Activated T-helper 9 cell treated with anti-CD3 and anti-CD28 coated beads, Interleukin-2, amount 50 U/mL, for 16 hours (primary cell): ENCODE measurements at regions not wholly inside any gene's neighbourhood (a gene's known extent, or its start where the extent isn't known, plus 50 kb on each side); places are given as distances from the start of the nearest gene placed in this dataset.

ENCODE experiments used
- DNase-seq: peaks from one replicate; pipeline ENCODE4 v3.0.0-alpha.2; 2020; ENCODE audit warnings: low read depth

DNA sequence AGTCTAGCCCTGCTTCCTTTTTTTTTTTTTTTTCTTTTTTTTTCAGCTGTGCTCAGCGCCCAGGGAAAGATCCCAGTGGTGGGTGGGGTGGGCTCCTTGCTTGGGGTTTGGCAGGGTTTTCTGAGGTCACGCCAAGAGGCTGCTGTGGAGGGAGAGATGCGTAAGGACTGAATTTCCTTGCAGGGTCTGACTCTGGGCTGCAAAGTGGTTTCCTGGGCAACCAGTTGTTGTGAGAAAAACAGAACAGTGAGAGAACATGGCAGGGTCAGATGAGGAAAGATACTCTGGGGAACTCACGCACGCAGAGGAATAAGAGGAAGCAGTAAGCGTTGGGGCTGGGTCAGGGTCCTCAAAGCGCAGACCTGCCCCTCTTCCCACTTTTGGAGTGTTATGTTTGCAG is 119.5 kb downstream of the IRF8 start:
- no peak for DNase-seq

GRCh38 chr16:86018941-86019340 is 120.0 kb downstream of the IRF8 start:
- DNase-seq: no peak

- no peak for DNase-seq
These were observed 120.6 kb downstream of the IRF8 start for GRCh38 chr16:86019446-86020047.

- DNase-seq: no peak
These were observed 122.0 kb downstream of the IRF8 start for GRCh38 chr16:86020971-86021370.

- no peak for DNase-seq
These were observed 123.5 kb downstream of the IRF8 start for GRCh38 chr16:86022381-86022960.

GRCh38 chr16:86024210-86024609 is 125.2 kb downstream of the IRF8 start:
- DNase-seq: no peak

DNA sequence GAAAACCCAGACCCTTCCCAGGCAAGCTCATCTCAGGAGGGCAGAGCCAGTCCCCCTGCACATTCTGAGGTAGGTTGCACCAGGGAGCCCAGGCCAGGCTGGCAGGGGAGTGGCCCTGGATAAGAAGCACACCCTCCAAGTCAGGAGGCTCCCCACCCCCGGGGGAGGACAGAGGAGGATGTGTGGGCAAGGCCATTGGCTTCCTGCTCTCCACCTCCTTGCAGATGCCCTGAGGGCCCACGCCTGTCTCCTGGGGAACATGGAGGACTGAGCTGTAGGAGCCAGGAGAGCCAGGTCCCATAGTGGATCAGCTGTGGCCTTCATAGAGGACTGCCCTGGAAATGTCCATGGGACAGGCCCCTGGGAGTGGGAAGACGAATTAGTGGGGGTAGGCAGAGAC is 126.7 kb downstream of the IRF8 start:
- DNase-seq: no peak

DNA sequence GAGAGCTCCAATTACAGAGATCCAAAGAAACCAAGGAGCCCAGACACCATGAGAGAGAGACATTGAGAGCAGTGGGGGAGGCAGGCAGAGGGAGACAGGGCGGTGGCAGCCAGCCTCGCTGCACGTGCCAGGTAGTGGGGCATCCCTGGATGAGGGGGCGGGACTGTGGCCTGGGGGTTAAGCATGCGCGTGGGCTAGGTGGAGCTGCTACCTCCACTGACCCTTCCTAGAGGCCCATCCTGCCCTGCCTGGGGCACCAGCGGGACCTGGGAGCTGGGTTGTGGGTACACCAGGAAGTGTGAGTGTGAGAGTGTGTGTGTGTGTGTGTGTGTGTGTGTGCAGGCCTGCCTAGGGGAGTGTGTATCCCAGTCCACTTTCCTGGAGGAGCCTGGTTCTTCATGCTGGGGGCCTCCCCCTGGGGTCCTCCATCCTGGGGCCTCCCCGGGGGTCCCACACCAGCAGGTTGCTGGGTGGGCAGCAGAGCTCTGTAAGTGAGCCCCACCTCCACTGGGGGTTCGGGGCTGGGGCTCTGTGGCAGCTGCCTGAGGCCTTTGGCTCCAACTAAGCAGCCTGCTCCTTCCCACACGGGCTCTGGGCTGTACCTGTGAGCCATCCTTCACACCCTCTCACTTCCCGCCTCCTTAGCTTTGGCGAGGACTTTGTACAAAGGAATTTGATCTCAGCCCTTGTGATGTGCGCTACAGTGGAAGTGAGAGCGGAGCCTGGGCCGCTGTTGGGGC is 127.4 kb downstream of the IRF8 start:
- no peak for DNase-seq

DNA sequence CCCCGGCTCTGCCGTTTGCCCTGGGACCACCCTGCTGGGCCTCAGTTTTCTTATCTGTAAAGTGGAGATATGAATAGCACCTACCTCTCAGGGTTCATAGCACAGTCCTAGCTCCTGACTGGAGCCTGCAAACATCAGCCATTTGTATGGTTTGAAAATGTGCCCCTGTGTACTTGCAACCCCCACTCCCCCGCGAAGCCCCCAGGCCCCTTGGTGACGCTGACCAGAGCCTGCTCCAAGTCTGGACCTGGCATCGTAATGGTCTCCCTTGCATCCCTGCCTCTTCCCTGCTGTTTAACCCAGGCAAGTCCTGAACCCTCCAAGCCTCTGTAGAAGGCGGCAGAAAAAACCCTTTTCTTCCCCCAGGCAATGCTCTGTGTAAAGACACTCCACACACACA is 128.0 kb downstream of the IRF8 start:
- no peak for DNase-seq

- no peak for DNase-seq
These were observed 128.6 kb downstream of the IRF8 start for GRCh38 chr16:86027373-86028126.

GRCh38 chr16:86029131-86029741 is 130.3 kb downstream of the IRF8 start:
- no peak for DNase-seq

GRCh38 chr16:86030116-86030515 is 131.2 kb downstream of the IRF8 start:
- DNase-seq: no peak

DNA sequence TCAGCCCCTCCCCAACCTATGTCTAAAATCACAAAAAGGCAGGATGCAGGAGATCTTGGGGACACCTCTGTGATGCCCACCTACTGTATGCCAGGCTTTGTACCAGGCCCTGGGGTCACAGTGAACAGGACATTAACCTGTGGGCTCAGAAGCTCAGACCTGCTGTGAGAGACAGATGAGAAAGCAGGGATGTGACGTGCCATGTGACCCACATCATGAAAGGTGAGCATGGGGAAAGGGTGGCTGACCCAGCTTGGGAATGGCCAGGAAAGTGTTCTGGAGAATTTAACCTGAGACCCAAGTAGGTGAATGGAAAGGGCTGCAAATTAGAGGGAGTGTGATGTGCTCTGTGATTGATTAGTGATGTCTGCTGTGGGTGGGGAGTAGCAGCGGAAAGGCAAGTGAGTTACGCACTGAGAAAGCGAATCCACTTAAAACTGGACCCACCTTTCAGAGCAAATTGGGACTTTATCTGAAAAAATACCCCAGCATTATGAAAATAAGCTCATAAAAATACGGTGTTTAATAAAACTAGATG is 132.2 kb downstream of the IRF8 start:
- DNase-seq: no peak

DNA sequence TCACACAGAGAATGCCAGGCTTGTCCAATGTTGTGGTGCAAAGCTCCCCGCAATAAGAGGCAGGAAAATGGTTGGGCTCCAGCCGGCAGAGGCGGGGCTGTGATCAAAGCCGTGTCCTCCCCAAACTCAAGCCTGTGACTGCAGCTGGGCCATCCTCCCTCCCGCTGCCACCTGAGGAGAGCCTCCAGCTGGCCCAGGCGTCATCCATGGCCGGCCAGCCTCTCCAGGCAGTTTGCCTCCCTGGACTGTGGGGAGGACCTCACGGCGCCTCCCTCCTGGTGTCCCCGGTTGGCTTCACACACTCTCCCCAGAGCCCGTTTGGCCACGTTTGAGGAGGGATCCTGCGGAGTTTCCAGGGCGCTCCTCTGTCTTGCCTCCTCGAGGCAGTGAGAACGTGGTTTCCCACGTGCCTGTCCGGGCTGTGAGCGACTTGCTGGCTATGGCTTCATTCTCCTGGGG is 134.1 kb downstream of the IRF8 start:
- no peak for DNase-seq

GRCh38 chr16:86033971-86034370 is 135.0 kb downstream of the IRF8 start:
- DNase-seq: no peak

- DNase-seq: no peak
These were observed 135.5 kb downstream of the IRF8 start for GRCh38 chr16:86034421-86034919.

GRCh38 chr16:86035906-86036305 is 136.9 kb downstream of the IRF8 start:
- no peak for DNase-seq

DNA sequence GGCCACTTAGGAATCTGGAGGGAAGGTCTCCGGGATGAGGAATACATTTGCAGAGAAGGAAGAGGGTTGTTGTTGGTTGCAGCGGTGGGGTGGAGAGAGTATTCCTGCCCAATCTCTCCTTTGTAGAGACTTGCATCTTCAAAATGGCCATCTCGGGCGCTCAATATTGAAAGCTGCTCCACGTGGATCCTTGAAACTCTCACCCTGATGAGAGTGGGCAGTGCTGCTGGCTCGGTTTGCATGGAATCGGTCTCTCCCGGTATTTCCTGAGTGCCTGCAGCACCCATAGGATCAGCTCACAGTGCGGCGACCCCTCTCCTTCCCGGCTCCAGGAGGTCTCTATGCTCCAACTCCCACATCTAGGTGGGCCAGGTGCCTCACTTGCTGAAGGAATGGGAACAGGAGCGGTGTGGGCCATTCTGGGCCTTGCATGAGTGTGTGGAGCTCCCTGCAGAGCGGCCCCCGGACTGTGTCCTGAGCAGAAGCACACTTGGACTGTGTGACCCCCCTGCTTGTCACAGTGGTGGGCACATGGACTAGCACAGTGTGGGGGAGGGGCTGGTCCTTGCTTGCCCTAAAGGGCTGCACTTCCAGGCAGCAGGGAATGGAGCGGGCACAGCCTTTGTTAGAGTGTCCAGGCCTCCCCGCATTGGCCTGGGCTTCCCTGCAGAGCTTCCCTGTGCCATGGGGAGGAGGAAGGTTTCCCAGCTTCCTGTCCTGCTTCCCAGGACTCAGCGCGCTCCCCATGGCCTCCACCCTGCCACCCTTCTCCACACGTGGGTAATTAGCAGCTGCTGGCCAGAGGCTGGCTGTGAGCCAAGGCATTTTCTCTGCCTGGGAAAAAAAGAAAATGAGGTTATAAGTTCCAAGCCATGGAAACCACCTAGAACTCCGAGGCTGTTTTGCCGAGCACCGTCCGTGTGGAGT is 139.3 kb downstream of the IRF8 start:
- no peak for DNase-seq

DNA sequence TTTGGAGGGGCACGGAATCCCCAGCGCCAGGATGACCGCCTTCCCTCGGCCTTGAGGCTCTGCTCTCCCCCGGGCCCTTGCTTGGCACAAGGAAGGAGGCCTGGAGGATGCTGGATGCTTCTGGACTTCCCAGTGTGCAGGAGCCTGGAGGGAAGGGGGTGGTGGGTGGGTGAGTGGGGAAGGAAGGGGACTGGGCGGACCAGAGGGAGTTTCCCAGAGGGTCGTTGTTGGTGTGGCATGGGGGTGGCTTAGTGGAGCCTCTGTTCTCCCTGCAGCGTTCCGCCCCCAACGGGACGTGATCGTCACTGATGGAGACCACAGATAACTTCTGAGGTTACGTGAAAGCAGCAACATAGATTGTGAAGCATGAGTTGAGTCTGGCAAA is 140.0 kb downstream of the IRF8 start:
- DNase-seq: no peak

- no peak for DNase-seq
These were observed 140.6 kb downstream of the IRF8 start for GRCh38 chr16:86039606-86040005.

- no peak for DNase-seq
These were observed 141.5 kb downstream of the IRF8 start for GRCh38 chr16:86040496-86040895.
